MG63 (cell line): ENCODE measurements at regions not wholly inside any gene's neighbourhood (a gene's known extent, or its start where the extent isn't known, plus 50 kb on each side); places are given as distances from the start of the nearest gene placed in this dataset.

Source experiments
- DNase-seq: peaks from one replicate; pipeline ENCODE4 v3.0.0-alpha.2; 2020
- H3K27me3 ChIP-seq: fragments of 250-450 bp; sonication (Bioruptor Pico); 2 replicates; pipeline ENCODE4 v1.5.1; 2020; ENCODE audit warnings: mild to moderate bottlenecking, moderate library complexity
- H3K36me3 ChIP-seq: fragments of 250-450 bp; sonication (Bioruptor Pico); 2 replicates; pipeline ENCODE4 v1.5.1; 2020; ENCODE audit warnings: mild to moderate bottlenecking, moderate library complexity
- H3K4me3 ChIP-seq: fragments of 250-450 bp; sonication (Bioruptor Pico); 2 replicates; pipeline ENCODE4 v1.5.1; 2020; ENCODE audit warnings: mild to moderate bottlenecking, moderate library complexity
- H3K9me3 ChIP-seq: fragments of 250-450 bp; sonication (Bioruptor Pico); 2 replicates; pipeline ENCODE4 v1.5.1; 2020; ENCODE audit warnings: mild to moderate bottlenecking, moderate library complexity

DNA sequence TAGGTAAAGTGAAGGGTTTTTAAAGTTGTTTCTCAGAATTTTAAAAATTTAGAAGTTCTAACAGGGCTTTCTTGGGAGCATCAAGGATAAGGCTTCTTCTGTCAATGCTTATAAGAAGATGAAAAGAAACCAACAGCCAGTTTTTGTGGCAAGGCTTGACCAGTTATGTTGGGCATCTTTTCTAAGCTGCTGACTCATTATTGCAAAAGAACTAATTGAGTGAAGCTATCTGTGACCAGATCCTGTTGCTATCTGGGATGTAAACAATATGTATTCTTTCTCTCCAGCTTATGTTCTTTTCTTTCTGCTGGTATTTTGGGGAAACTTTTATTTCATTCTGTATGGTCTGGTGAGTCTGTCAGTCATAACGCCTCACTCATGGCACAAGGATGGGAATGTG is 643.8 kb downstream of the HDGFL1 start:
- no peak for DNase-seq
- no peak overlapping the region for H3K4me3 ChIP-seq
- no peaks in the 10 kb centered on the region for H3K27me3 ChIP-seq
- H3K36me3 ChIP-seq = no peaks in the 10 kb centered on the region
- no peaks in the 10 kb centered on the region for H3K9me3 ChIP-seq

DNA sequence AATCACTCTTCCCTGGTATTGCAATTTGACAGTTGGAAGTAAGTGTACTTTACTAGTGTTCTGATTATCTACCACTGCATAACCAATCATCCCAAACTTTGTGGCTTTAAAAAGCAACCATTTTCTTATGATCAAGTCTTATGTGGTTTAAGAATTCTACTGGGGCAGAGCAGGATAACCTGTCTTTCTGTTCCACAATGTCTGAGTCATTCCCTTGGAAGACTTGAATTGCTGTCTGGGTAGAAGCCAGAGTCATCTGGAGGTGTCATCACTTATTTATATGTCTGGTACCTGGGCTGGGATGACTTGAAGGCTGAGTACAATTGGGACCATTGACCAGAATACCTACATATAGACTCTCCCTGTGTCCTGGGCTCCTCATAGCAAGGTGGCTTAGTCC is 644.3 kb downstream of the HDGFL1 start:
- no peaks in the 10 kb centered on the region for H3K27me3 ChIP-seq
- H3K4me3 ChIP-seq = no peak overlapping the region
- DNase-seq = no peak
- no peaks in the 10 kb centered on the region for H3K36me3 ChIP-seq
- no peaks in the 10 kb centered on the region for H3K9me3 ChIP-seq

DNA sequence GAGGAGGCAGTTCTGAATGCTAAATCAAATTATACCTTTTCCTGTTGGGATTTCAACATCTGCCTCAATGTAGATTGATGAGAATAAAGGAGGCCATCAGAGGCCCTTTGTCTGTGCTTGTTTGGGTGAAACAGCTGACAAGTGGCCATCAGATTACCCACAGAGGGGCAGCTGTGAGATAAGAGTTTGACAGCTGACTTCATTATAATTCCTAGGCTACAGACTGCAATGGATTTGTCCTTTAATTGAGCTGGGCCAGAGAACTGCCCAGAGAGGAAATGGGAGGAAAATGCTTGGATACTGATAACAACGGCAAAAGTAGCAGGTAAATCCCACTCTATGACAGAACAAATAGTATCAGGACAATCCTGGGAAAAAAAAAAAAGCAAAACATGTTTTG is 649.4 kb downstream of the HDGFL1 start:
- no peaks in the 10 kb centered on the region for H3K36me3 ChIP-seq
- no peak for DNase-seq
- H3K9me3 ChIP-seq = no peaks in the 10 kb centered on the region
- no peak overlapping the region for H3K4me3 ChIP-seq
- H3K27me3 ChIP-seq = no peaks in the 10 kb centered on the region

DNA sequence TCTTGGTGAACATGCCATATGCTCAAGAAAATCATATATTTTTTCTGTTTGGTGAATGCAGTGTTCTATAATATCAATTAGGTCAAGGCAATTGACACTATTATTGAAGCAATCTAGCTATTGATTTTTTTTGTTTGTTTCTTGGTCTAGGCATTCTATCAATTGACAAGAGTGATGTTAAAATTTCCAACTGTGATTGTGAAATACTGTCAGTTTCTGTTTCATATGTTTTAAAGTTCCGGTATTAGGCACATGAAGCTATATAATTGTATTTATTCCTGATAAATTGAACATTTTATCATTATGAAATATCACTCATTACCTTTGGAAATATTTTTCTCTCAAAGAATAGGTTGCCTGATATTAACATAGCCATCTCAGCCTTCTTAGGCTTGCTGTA is 653.4 kb downstream of the HDGFL1 start:
- DNase-seq = no peak
- H3K27me3 ChIP-seq = no peaks in the 10 kb centered on the region
- H3K4me3 ChIP-seq = no peak overlapping the region
- H3K9me3 ChIP-seq = no peaks in the 10 kb centered on the region
- no peaks in the 10 kb centered on the region for H3K36me3 ChIP-seq

DNA sequence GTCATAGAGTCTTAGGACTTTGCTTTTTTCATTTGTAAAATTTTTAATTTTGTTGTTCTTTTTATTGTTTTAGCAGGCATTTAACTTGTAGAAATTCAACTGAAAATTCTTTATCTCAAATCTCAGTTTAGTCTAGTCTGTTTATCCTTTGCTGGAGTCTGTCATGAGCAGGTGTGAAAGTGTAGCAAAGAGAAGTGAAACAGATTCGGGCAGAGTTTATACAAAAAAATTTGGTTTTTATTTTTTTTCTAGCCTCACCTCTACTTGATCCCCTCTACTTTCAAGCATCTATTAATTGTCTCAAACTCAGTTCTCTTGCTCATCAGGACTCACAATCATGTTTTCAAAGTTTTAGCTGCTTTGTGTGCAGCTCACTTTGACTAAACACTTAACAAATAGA is 655.2 kb downstream of the HDGFL1 start:
- no peak for DNase-seq
- Histone ChIP-seq H3K36me3 (no peaks in the 10 kb centered on the region), H3K27me3 (no peaks in the 10 kb centered on the region), H3K4me3 (no peak overlapping the region), H3K9me3 (no peaks in the 10 kb centered on the region)

DNA sequence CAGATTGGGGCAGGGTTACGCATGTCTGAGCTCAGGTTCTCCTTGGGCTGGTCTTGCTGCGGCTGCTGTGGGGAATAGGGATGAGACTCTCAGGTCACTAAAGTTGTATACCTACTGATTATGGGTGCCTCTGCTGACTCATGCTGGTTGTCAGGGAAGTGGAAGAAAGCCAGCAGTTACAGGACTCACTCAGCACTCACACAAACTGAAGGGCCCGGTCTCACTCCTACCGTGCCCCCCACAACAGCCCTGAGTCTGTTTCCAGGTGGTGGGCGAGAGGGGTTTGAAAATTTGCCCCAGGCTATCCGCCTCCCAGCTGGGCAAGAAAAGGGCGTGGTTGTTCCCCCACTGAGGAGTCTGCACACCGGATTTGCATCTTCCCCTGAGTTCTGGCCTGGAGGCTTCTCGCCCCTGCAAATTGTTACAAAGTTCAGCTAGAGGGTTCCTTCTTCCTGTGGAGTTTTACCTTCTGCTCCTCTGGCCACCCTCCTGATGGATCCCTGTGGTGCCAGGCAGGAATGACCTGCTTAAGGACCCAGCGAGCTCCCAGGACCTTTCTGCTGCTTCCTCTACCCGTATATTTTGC is 659.2 kb downstream of the HDGFL1 start:
- Histone ChIP-seq H3K36me3 (no peaks in the 10 kb centered on the region), H3K27me3 (no peaks in the 10 kb centered on the region), H3K9me3 (no peaks in the 10 kb centered on the region), H3K4me3 (no peak overlapping the region)
- no peak for DNase-seq

DNA sequence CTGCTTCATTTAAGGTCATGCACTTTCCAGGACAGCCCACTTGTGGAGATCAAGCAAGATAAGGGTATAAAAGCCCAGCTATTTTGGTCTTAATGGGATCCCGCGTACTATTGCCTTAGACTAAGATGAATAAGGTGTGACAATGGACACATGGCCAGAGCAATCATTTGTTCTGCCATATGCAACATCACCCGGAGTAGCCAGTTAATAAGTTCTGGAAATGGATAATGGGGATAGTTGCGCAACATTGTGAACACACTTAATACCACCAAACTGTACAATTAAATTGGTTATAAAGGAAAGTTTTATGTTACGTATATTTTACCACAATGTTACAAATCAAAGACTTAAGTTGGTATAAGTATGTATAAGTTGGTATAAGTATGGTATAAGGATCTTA is 674.5 kb downstream of the HDGFL1 start:
- H3K27me3 ChIP-seq = no peaks in the 10 kb centered on the region
- DNase-seq = no peak
- no peak overlapping the region for H3K4me3 ChIP-seq
- no peaks in the 10 kb centered on the region for H3K9me3 ChIP-seq
- H3K36me3 ChIP-seq = no peaks in the 10 kb centered on the region

DNA sequence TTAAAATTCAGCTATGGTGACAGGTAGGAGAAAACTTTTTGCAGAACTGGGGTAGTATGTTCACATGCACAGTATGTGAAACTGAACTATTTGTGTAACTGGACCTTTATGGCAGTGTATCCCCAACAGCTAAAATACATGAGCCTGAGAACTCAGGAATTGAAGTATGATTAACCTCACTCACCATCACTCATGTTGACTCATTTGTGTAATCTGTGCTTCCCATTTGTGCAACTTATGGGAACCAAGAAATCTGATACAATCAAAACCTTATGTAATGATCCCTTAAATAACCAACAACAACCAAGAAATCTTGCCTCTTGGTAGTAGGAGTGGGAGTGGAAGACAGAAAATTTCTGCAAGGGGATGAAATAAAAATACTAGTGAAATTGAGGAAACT is 674.9 kb downstream of the HDGFL1 start:
- Histone ChIP-seq H3K9me3 (no peaks in the 10 kb centered on the region), H3K27me3 (no peaks in the 10 kb centered on the region), H3K4me3 (no peak overlapping the region), H3K36me3 (no peaks in the 10 kb centered on the region)
- DNase-seq = no peak

DNA sequence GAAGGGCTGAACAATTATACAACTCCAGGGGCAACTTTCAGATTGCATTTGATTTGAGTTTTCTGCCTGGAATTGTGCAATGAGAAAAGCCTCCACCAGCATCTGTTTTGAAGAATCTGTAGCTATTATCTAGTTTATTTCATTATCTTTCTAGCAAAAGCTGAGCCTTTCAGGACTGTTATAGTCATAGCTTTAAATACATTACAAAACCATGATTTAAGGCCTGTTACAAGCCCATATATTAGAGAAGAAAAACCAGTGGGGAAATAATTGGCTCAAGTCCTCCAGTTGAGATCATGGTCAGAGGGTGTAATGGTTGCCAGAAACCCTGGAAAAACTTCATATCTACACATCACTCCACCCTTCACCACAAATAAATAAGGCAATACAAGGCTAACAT is 676.2 kb downstream of the HDGFL1 start:
- Histone ChIP-seq H3K27me3 (no peaks in the 10 kb centered on the region), H3K9me3 (no peaks in the 10 kb centered on the region), H3K4me3 (no peak overlapping the region), H3K36me3 (no peaks in the 10 kb centered on the region)
- no peak for DNase-seq

DNA sequence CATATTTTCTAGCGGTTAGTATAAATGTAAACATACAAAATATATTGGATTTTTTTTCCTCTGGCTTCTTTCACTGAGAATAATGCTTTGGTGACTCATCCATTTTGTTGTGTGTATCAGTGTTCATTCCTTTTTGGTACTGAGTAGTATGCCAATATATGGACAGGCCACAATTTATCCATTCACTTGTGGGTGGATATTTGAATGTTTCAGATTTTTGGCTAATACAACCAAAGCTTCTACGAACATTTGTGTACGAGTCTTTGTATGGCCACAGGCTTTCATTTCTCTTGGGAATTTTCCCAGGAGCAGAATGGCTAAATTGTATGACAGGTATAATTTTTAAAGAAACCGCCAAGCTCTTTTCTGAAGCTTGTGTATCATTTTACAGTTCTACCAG is 677.5 kb downstream of the HDGFL1 start:
- H3K9me3 ChIP-seq = no peaks in the 10 kb centered on the region
- H3K36me3 ChIP-seq = no peaks in the 10 kb centered on the region
- H3K27me3 ChIP-seq = no peaks in the 10 kb centered on the region
- H3K4me3 ChIP-seq = no peak overlapping the region
- DNase-seq = no peak

DNA sequence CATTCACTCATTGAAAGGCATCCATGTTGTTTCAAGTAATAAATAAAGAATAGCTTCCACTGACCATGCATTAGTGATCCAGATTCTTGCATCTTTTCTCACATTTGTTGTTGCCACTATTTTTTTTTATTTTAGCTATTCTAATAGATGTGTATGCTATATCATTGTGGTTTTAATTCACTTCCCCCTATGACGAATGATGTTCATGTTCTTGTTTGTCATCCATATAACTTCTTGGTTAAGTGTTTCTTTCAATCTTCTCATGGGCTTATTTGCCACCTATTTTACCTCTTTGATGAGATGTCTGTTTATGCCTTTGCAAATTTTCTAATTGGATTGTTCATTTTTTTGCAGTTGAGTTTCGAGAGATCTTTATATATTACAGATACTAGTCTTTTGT is 681.2 kb downstream of the HDGFL1 start:
- Histone ChIP-seq H3K9me3 (no peaks in the 10 kb centered on the region), H3K4me3 (no peak overlapping the region)
- DNase-seq = no peak

DNA sequence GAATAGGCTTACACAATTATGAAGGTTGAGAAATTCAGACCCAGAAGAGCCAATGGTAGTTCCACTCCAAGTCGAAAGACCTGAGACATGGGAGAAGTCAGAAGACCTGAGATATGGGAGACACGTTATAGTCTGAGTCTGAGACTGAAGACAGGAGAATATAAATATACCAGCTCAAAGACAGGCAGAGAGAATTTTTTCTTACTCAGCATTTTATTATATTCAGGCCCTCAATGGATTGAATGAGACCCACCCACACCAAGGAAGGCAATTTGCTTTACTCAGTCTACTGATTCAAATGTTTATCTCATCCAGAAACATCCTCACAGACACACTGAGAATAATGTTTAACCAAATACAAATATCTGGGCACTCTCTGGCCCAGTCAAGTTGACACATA is 693.5 kb downstream of the HDGFL1 start:
- Histone ChIP-seq H3K36me3 (no peaks in the 10 kb centered on the region), H3K27me3 (no peaks in the 10 kb centered on the region), H3K9me3 (no peaks in the 10 kb centered on the region; the same call in 1 of the 2 replicates), H3K4me3 (no peak overlapping the region)
- no peak for DNase-seq

More for the DNA sequence above, 681.2 kb downstream of the HDGFL1 start:
- Histone ChIP-seq H3K27me3 (no peaks in the 10 kb centered on the region), H3K36me3 (no peaks in the 10 kb centered on the region)

DNA sequence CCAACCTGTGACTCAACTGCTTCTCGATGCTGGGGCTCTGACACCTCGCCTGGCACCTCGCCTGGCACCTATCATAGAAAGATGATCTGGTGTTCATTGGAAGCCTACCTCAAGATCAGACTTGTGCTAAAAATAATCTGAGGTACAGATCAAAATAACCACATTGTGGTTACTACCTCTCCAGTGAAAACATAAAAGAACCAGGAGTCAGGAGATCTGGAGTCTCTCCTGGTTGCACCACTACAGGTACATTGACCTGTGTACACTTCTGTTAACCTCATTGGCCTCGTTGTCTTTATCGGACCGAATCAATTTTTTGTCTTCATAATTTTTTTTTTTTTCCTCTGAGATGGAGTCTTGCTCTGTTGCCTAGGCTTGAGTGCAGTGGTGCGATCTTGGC is 695.9 kb downstream of the HDGFL1 start:
- Histone ChIP-seq H3K9me3 (no peaks in the 10 kb centered on the region; the same call in 1 of the 2 replicates), H3K36me3 (no peaks in the 10 kb centered on the region), H3K4me3 (no peak overlapping the region), H3K27me3 (no peaks in the 10 kb centered on the region)
- no peak for DNase-seq

DNA sequence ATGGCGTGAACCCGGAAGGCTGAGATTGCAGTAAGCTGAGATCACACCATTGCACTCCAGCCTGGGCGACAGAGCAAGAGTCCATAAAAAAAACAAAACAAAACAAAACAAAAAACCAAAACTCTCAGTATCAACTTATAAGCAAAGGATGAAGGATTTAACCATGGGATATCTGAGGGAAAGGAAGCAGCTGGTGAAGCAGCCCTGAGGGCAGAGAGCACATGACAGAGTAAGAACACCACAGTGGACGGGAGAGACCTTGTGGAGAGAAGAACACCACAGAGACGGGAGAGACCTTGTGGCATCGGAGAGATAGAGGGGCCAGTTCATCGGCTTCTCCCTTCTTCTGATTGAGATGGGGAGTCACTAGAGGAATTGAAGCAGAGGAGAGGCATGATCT is 697.2 kb downstream of the HDGFL1 start:
- Histone ChIP-seq H3K9me3 (no peaks in the 10 kb centered on the region), H3K36me3 (no peaks in the 10 kb centered on the region), H3K27me3 (no peaks in the 10 kb centered on the region), H3K4me3 (no peak overlapping the region)
- DNase-seq = no peak

DNA sequence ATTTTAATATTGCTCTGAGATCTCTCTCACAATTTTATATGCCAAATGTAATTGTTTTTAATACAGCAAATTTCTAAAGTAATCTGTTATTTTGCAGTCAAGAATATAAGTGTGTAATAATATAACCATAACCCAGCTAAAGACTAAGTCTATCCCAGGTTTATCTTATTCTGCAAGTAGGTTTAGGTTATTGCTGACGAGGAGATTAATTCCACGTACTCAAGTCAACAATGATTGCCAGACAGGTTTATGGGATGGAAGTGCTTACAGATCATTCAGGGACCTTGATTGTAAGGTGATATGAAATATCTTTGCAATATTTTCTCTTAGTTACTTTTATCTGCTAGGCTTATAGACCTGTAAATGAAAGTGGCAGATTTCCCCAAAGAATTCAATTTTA is 698.3 kb downstream of the HDGFL1 start:
- Histone ChIP-seq H3K4me3 (no peak overlapping the region), H3K36me3 (no peaks in the 10 kb centered on the region), H3K9me3 (no peaks in the 10 kb centered on the region), H3K27me3 (no peaks in the 10 kb centered on the region)
- no peak for DNase-seq

DNA sequence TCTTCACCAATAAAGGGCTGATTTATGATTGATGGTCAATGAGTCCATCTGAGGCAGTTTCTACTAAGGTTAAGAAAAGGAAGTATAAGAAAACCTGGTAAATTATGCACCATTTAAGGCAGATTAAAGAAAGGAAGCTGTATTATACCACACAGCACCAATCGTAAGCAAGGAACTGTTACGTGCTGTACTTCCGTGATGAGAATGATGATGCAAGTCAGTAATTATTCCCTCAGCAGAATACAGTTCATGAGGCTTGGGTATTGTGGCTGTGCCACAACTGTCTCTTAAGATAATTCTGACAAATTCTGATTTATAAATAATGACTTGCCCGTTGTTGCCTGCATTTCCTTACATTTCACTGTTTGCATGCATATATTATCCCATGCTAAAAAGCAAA is 699.0 kb downstream of the HDGFL1 start:
- Histone ChIP-seq H3K36me3 (no peaks in the 10 kb centered on the region), H3K4me3 (no peak overlapping the region), H3K9me3 (no peaks in the 10 kb centered on the region), H3K27me3 (no peaks in the 10 kb centered on the region)
- DNase-seq = no peak

DNA sequence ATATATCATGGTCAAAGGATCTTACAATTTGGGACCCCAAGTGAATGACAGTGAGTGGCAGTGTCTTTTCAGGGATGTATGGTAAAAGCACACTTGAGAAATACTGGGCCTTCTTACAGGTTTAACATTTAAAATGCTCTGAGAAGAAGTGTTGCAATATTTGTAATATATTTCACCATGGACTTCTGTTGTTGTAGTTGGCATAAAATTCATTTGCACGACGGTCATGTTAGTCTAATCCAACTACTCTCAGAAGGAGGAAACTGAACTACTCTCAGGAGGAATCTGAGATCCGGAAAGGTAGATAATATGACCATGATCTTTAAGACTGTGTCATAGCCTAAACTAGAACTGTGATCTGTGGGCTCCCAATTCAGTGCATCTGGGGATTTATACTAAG is 700.1 kb downstream of the HDGFL1 start:
- Histone ChIP-seq H3K4me3 (no peak overlapping the region), H3K36me3 (no peaks in the 10 kb centered on the region), H3K27me3 (no peaks in the 10 kb centered on the region), H3K9me3 (no peaks in the 10 kb centered on the region)
- no peak for DNase-seq

DNA sequence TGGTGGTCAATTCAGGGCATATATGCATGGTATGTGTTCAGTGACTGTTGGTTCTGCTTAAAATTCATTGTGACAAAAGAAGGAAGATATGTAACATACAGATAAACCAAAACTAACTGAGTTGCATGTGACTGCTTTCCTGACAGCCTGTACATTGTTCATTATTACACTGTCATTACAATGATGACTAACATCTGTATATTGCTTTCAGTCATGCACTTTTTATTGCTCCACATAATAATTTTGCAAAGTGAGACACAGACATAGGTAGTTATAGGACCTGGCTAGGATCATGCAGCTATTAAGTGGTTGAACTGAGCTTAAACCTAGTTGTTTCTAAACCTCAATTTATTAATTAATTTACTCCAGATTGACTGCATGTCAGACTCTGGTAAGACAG is 703.2 kb downstream of the HDGFL1 start:
- H3K4me3 ChIP-seq = no peak overlapping the region
- no peaks in the 10 kb centered on the region for H3K36me3 ChIP-seq
- H3K27me3 ChIP-seq = no peaks in the 10 kb centered on the region
- DNase-seq = no peak
- H3K9me3 ChIP-seq = no peaks in the 10 kb centered on the region
